RPMI7951 (cell line): ENCODE measurements at regions not wholly inside any gene's neighbourhood (a gene's known extent, or its start where the extent isn't known, plus 50 kb on each side); places are given as distances from the start of the nearest gene placed in this dataset.
"Not testable (repeated sequence)": the region's sequence is repeated elsewhere in the genome, so short reads cannot be mapped to it uniquely, and the experiment has no call there.

ENCODE experiments used
- DNase-seq: peaks from one replicate; pipeline ENCODE4 v3.0.0-alpha.2; 2012; ENCODE audit warnings: low read depth

DNA sequence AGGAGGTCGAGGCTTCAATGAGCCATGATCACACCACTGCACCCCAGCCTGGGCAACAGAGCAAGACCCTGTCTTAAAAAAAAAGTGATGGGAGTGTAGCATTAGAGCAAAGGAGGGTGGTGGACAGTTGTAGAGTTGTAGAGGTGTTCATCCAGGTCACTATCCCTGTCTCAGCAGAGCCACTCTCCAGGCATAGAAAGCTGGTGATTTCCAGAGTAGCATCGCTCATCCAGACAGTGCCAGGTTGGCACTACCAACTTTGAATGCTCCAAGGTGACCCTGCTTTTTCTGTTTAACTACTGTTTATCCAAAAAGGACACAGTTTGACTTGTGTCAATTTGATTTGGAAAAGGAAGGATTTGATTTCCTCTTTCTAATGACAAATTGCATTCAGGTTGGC, 147.3 kb downstream of the USP46 start:
- DNase-seq = no peak

- DNase-seq = no peak
Observed at GRCh38 chr4:52512291-52512690, 146.8 kb downstream of the USP46 start.

DNA sequence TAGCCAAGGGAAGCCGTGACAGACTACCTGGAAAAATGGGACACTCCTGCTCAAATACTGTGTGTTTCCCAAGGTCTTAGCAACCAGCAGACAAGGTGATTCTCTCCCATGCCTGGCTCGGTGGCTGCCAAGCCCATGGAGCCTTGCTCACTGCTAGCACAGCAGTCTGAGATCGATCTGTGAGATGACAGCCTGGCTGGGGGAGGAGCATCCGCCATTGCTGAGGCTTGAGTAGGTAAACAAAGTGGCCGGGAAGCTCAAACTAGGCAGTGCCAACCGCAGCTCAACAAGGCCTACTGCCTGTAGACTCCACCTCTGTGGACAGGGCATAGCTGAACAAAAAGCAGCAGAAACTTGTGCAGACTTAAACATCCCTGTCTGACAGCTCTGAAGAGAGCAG, 137.0 kb downstream of the USP46 start:
- not testable (repeated sequence) for DNase-seq

- DNase-seq = no peak
Observed at GRCh38 chr4:52529983-52530382, 129.1 kb downstream of the USP46 start.

DNA sequence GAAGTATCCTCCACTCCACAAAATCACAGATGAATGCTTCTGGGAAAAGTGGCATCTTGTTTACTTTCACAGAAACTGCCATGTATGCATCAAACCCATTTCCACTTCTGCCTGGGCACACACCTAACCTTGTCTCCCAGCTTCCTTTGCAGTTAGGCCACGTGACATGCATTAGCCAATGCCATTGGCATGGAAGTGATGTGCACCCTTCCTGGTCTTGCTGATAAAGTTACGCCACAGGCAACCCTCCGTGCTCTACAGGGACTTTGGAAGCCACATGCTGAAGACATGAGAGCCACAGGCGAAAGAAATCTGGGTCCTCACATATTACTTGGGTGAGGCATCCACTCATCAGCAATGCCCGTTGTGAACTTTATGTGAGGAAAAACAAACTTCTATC, 123.3 kb downstream of the USP46 start:
- DNase-seq = no peak
